SU-DHL-6 (cell line): ENCODE measurements at regions not wholly inside any gene's neighbourhood (a gene's known extent, or its start where the extent isn't known, plus 50 kb on each side); places are given as distances from the start of the nearest gene placed in this dataset.

Experiments
- CTCF ChIP-seq: fragments of 200-600 bp; sonication (generic); IDR thresholded peaks from one replicate; pipeline ENCODE4 v1.5.1; 2017; ENCODE audit warnings: antibody characterized with exemption, mild to moderate bottlenecking, low read length, moderate library complexity; ENCODE audit not compliant: insufficient read depth, poor library complexity, severe bottlenecking
- EZH2phosphoT487 ChIP-seq: fragments of 200-600 bp; sonication (generic), shearing (Covaris generic); conservative IDR thresholded peaks from 2 replicates; pipeline ENCODE4 v1.6.1; 2018; ENCODE audit warnings: mild to moderate bottlenecking, antibody characterized with exemption, low read length, moderate library complexity, mixed read lengths

GRCh38 chr16:85979605-85980004 lies 80.6 kb downstream of the IRF8 start:
- TF ChIP-seq CTCF (peak; percentile 13), EZH2phosphoT487 (no peak)
